CD4-positive, CD25-positive, alpha-beta regulatory T cell (primary cell): ENCODE measurements at regions not wholly inside any gene's neighbourhood (a gene's known extent, or its start where the extent isn't known, plus 50 kb on each side); places are given as distances from the start of the nearest gene placed in this dataset.

Experiments used
- ATAC-seq, 2 donors: fragments of 150-1000 bp; cut with Tn5 transposase; one replicate each; pipeline ENCODE4 v1.10.0; 2021; ENCODE audit warnings: low read depth in 2 of 2, moderate number of reproducible peaks in 2 of 2, moderate library complexity in 1 of 2
- DNase-seq, 3 donors: peaks; one replicate each; pipeline versions ENCODE4 v3.0.0 to v3.0.0-alpha.2; 2012 to 2022; ENCODE audit warnings: mixed read lengths in 1 of 3
- H3K27ac ChIP-seq: one replicate; pipeline ENCODE4 v1.7.0; 2013; ENCODE audit warnings: mild to moderate bottlenecking, low read length; ENCODE audit not compliant: insufficient read depth, poor library complexity, severe bottlenecking
- H3K27me3 ChIP-seq: one replicate; pipeline ENCODE4 v1.7.0; 2013; ENCODE audit warnings: low read length; ENCODE audit not compliant: control insufficient read depth, insufficient read depth
- H3K36me3 ChIP-seq: one replicate; pipeline ENCODE4 v1.7.0; 2013; ENCODE audit warnings: mild to moderate bottlenecking, low read length, moderate library complexity; ENCODE audit not compliant: control insufficient read depth, insufficient read depth
- H3K4me1 ChIP-seq: 2 replicates; pipeline ENCODE4 v1.7.0; 2013; ENCODE audit warnings: mild to moderate bottlenecking, low read length; ENCODE audit not compliant: insufficient read depth, control insufficient read depth, poor library complexity, severe bottlenecking
- H3K4me3 ChIP-seq: one replicate; pipeline ENCODE4 v1.7.0; 2013; ENCODE audit warnings: low read depth, mild to moderate bottlenecking, low read length, moderate library complexity
- H3K9me3 ChIP-seq, 2 experiments: 1 replicate in 1 of 2; 2 replicates in 1 of 2; pipeline ENCODE4 v1.7.0; 2013; ENCODE audit warnings: low read length in 2 of 2, mild to moderate bottlenecking in 1 of 2, moderate library complexity in 1 of 2; ENCODE audit not compliant: control insufficient read depth in 2 of 2
- H3K27ac Mint-ChIP-seq, 3 donors: one replicate each; pipeline ENCODE4 v1.8.0; 2020 to 2022; ENCODE audit warnings: mild to moderate bottlenecking in 3 of 3, mixed read lengths in 3 of 3, moderate library complexity in 2 of 3
- H3K27me3 Mint-ChIP-seq: one replicate; pipeline ENCODE4 v1.8.0; 2022; ENCODE audit warnings: mild to moderate bottlenecking, mixed read lengths
- H3K36me3 Mint-ChIP-seq: one replicate; pipeline ENCODE4 v1.8.0; 2020; ENCODE audit warnings: mixed read lengths
- H3K4me1 Mint-ChIP-seq, 4 donors: one replicate each; pipeline ENCODE4 v1.8.0; 2020 to 2022; ENCODE audit warnings: mixed read lengths in 4 of 4, mild to moderate bottlenecking in 1 of 4
- H3K4me3 Mint-ChIP-seq, 4 donors: one replicate each; pipeline ENCODE4 v1.8.0; 2020 to 2022; ENCODE audit warnings: mild to moderate bottlenecking in 4 of 4, mixed read lengths in 4 of 4, moderate library complexity in 3 of 4
- H3K9me3 Mint-ChIP-seq, 7 donors: one replicate each; pipeline ENCODE4 v1.8.0; 2020 to 2022; ENCODE audit warnings: mixed read lengths in 7 of 7, mild to moderate bottlenecking in 3 of 7, moderate library complexity in 2 of 7

- DNase-seq (no peak), ATAC-seq (no peak)
- Histone ChIP-seq H3K36me3 (no peaks in the 10 kb centered on the region), H3K4me3 (no peak overlapping the region), H3K9me3 (no peaks in the 10 kb centered on the region), H3K4me1 (no peaks in the 10 kb centered on the region), H3K27me3 (no peaks in the 10 kb centered on the region), H3K27ac (no peak overlapping the region)
- no peaks in the 10 kb centered on the region for H3K4me1 Mint-ChIP-seq
- no peaks in the 10 kb centered on the region for H3K36me3 Mint-ChIP-seq
- no peak overlapping the region for H3K4me3 Mint-ChIP-seq
- H3K27me3 Mint-ChIP-seq, result no peaks in the 10 kb centered on the region
- H3K27ac Mint-ChIP-seq, result no peak overlapping the region
- H3K9me3 Mint-ChIP-seq, result peaks cover 0 to 4% (median 0%) of the 10 kb centered on the region in 7 donors
Measured at GRCh38 chr3:150096700-150097587, 126.2 kb upstream of the PFN2 start.

GRCh38 chr3:150094150-150094933 is 123.6 kb upstream of the PFN2 start:
- Histone ChIP-seq H3K36me3 (no peaks in the 10 kb centered on the region), H3K27ac (no peak overlapping the region), H3K4me3 (no peak overlapping the region), H3K4me1 (no peaks in the 10 kb centered on the region), H3K9me3 (no peaks in the 10 kb centered on the region), H3K27me3 (peaks cover 1% of the 10 kb centered on the region)
- DNase-seq, result no peak
- no peaks in the 10 kb centered on the region for H3K4me1 Mint-ChIP-seq
- no peak for ATAC-seq
- no peak overlapping the region for H3K4me3 Mint-ChIP-seq
- peaks cover 3% of the 10 kb centered on the region for H3K27me3 Mint-ChIP-seq
- no peaks in the 10 kb centered on the region for H3K9me3 Mint-ChIP-seq
- H3K36me3 Mint-ChIP-seq, result no peaks in the 10 kb centered on the region
- H3K27ac Mint-ChIP-seq, result no peak overlapping the region

DNA sequence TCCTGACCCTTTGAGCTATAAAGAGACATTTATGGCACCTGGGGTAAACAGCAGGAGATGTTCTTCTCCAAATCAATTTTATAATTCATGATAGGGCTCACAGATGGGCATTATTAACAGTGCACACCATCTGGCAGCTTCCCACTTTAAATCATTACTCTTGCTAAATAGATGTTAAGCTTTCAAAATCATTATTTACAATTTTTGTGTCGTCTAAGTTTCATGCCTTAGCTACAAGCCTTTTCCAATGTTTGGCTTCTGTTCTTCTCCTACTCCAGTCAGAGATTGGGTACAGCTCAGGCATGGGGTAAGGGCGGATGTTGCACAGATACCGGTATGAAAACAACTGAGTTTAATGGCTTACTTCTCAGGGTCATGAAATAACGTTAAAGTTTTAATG is 120.9 kb upstream of the PFN2 start:
- no peaks in the 10 kb centered on the region for H3K36me3 Mint-ChIP-seq
- no peak overlapping the region for H3K27ac Mint-ChIP-seq
- Histone ChIP-seq H3K36me3 (no peaks in the 10 kb centered on the region), H3K27me3 (peaks cover 1% of the 10 kb centered on the region), H3K4me3 (no peak overlapping the region), H3K4me1 (no peaks in the 10 kb centered on the region), H3K9me3 (no peaks in the 10 kb centered on the region), H3K27ac (no peak overlapping the region)
- H3K4me1 Mint-ChIP-seq, result no peaks in the 10 kb centered on the region
- ATAC-seq (no peak), DNase-seq (no peak)
- H3K9me3 Mint-ChIP-seq, result peaks cover 0 to 1% (median 0%) of the 10 kb centered on the region in 7 donors
- H3K4me3 Mint-ChIP-seq, result no peak overlapping the region
- peaks cover 10% of the 10 kb centered on the region for H3K27me3 Mint-ChIP-seq

DNA sequence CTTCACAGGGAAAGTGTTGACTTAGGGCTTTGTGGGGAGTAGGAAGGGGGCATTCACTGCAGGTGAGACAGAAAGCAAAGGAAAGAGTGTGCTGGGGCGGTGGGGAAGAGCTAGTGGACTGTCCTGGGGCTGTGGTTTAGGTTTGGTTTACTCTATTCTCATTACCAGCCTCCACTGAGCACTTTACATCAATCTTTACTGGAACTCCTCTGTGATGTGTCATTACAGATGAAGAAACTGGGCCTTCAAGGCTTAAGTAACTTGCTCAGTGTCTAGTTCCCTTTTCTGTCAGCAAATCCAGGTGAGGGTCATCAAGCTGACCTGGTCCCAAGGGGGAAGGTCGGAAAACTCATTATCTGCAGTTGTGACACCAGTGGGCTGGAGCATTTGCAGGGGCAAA is 120.2 kb upstream of the PFN2 start:
- no peak overlapping the region for H3K4me3 ChIP-seq
- peaks cover 0 to 1% (median 0%) of the 10 kb centered on the region in 7 donors for H3K9me3 Mint-ChIP-seq
- peaks cover 10% of the 10 kb centered on the region for H3K27me3 Mint-ChIP-seq
- DNase-seq, result no peak
- H3K27ac Mint-ChIP-seq, result no peak overlapping the region
- no peaks in the 10 kb centered on the region for H3K36me3 ChIP-seq
- no peak overlapping the region for H3K4me3 Mint-ChIP-seq
- H3K4me1 ChIP-seq, result no peaks in the 10 kb centered on the region
- H3K9me3 ChIP-seq, result no peaks in the 10 kb centered on the region
- no peaks in the 10 kb centered on the region for H3K36me3 Mint-ChIP-seq
- no peaks in the 10 kb centered on the region for H3K4me1 Mint-ChIP-seq
- peaks cover 1% of the 10 kb centered on the region for H3K27me3 ChIP-seq
- no peak for ATAC-seq
- H3K27ac ChIP-seq, result no peak overlapping the region

DNA sequence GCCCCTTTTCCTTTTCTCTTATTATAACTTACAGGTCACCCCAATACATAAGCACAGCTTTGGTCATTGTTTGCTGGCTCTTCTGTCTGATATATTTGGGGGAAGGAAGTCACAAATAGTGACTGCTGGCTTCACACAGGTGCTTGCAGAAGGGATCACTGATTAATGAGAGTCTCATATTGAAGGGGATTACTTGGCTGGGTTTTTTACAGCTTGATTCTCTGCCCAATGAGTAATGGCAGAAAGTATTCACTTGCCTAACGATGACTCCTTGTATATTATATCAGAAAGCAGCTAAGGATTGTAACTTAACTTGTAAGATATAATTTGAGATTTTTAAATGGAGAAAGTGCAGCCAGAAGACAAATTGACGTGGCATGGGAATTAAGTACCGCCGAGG is 119.3 kb upstream of the PFN2 start:
- peaks cover 1% of the 10 kb centered on the region for H3K27me3 ChIP-seq
- no peaks in the 10 kb centered on the region for H3K9me3 ChIP-seq
- H3K27ac Mint-ChIP-seq, result no peak overlapping the region
- H3K9me3 Mint-ChIP-seq, result peaks cover 0 to 1% (median 0%) of the 10 kb centered on the region in 7 donors
- no peaks in the 10 kb centered on the region for H3K36me3 ChIP-seq
- no peak overlapping the region for H3K27ac ChIP-seq
- H3K4me1 ChIP-seq, result no peaks in the 10 kb centered on the region
- no peaks in the 10 kb centered on the region for H3K36me3 Mint-ChIP-seq
- H3K27me3 Mint-ChIP-seq, result peaks cover 10% of the 10 kb centered on the region
- no peaks in the 10 kb centered on the region for H3K4me1 Mint-ChIP-seq
- H3K4me3 Mint-ChIP-seq, result no peak overlapping the region
- no peak overlapping the region for H3K4me3 ChIP-seq
- no peak for ATAC-seq
- DNase-seq, result no peak

- no peaks in the 10 kb centered on the region for H3K4me1 Mint-ChIP-seq
- DNase-seq (no peak), ATAC-seq (no peak)
- no peak overlapping the region for H3K4me3 ChIP-seq
- H3K36me3 Mint-ChIP-seq, result no peaks in the 10 kb centered on the region
- H3K4me3 Mint-ChIP-seq, result no peak overlapping the region
- peaks cover 11% of the 10 kb centered on the region for H3K27me3 Mint-ChIP-seq
- no peaks in the 10 kb centered on the region for H3K36me3 ChIP-seq
- H3K9me3 Mint-ChIP-seq, result peaks cover 0 to 4% (median 0%) of the 10 kb centered on the region in 7 donors
- H3K27me3 ChIP-seq, result no peaks in the 10 kb centered on the region
- H3K4me1 ChIP-seq, result no peaks in the 10 kb centered on the region
- no peak overlapping the region for H3K27ac Mint-ChIP-seq
- H3K27ac ChIP-seq, result no peak overlapping the region
- H3K9me3 ChIP-seq, result no peaks in the 10 kb centered on the region
Measured at GRCh38 chr3:150084128-150084527, 113.4 kb upstream of the PFN2 start.

- H3K27me3 ChIP-seq, result no peaks in the 10 kb centered on the region
- no peaks in the 10 kb centered on the region for H3K36me3 Mint-ChIP-seq
Measured at GRCh38 chr3:150083655-150084042, 113.0 kb upstream of the PFN2 start.

More at GRCh38 chr3:150083655-150084042, 113.0 kb upstream of the PFN2 start:
- ATAC-seq, result no peak
- no peaks in the 10 kb centered on the region for H3K9me3 ChIP-seq
- DNase-seq, result no peak
- Mint-ChIP-seq H3K4me1 (no peaks in the 10 kb centered on the region), H3K27me3 (peaks cover 9% of the 10 kb centered on the region), H3K27ac (no peak overlapping the region), H3K9me3 (peaks cover 0 to 4% (median 0%) of the 10 kb centered on the region in 7 donors), H3K4me3 (no peak overlapping the region)
- H3K36me3 ChIP-seq, result no peaks in the 10 kb centered on the region
- no peak overlapping the region for H3K4me3 ChIP-seq
- H3K4me1 ChIP-seq, result no peaks in the 10 kb centered on the region
- no peak overlapping the region for H3K27ac ChIP-seq
